ENCODE measurements at regions not wholly inside any gene's neighbourhood (a gene's known extent, or its start where the extent isn't known, plus 50 kb on each side); places are given as distances from the start of the nearest gene placed in this dataset.

GRCh38 chr3:159144472-159144871 lies 342.6 kb downstream of the MFSD1 start:
- no peaks in the 10 kb centered on the region for H3K27me3 ChIP-seq (ENCODE audit: control insufficient read depth, low read length)
- H3K4me3 ChIP-seq (ENCODE audit: low read length), result no peak overlapping the region
- no peaks in the 10 kb centered on the region for H3K79me2 ChIP-seq (ENCODE audit: control insufficient read depth, low read length)
- H4K20me1 ChIP-seq (ENCODE audit: control insufficient read depth, insufficient read depth, low read depth, low read length), result no peaks in the 10 kb centered on the region
- no peaks in the 10 kb centered on the region for H3K9me2 ChIP-seq (replicated peaks; ENCODE audit: control insufficient read depth, low read length)
- no peak overlapping the region for H3K27ac ChIP-seq (ENCODE audit: low read depth, low read length)
- H3K36me3 ChIP-seq (ENCODE audit: control insufficient read depth, low read length), result no peaks in the 10 kb centered on the region
- no peaks in the 10 kb centered on the region for H3K9me3 ChIP-seq (ENCODE audit: control insufficient read depth, insufficient read depth, low read length)
- no peak overlapping the region for H3K4me2 ChIP-seq (ENCODE audit: low read length)
- TF ChIP-seq CTCF (IDR thresholded peaks at IDR 0.05; ENCODE audit: low read depth, low read length, poor library complexity, severe bottlenecking) (no peak), EZH2phosphoT487 (IDR thresholded peaks at IDR 0.05; ENCODE audit: borderline replicate concordance, low read length) (no peak)
- no peaks in the 10 kb centered on the region for H3F3A ChIP-seq (ENCODE audit: control insufficient read depth, insufficient read depth)
- no peaks in the 10 kb centered on the region for H3K4me1 ChIP-seq (ENCODE audit: control insufficient read depth, low read length)

GRCh38 chr3:159144891-159145290 lies 343.0 kb downstream of the MFSD1 start:
- no peaks in the 10 kb centered on the region for H3F3A ChIP-seq (ENCODE audit: control insufficient read depth, insufficient read depth)
- no peaks in the 10 kb centered on the region for H3K9me3 ChIP-seq (ENCODE audit: control insufficient read depth, insufficient read depth, low read length)
- no peaks in the 10 kb centered on the region for H3K27me3 ChIP-seq (ENCODE audit: control insufficient read depth, low read length)
- TF ChIP-seq EZH2phosphoT487 (IDR thresholded peaks at IDR 0.05; ENCODE audit: borderline replicate concordance, low read length) (no peak), CTCF (IDR thresholded peaks at IDR 0.05; ENCODE audit: low read depth, low read length, poor library complexity, severe bottlenecking) (no peak)
- no peaks in the 10 kb centered on the region for H3K36me3 ChIP-seq (ENCODE audit: control insufficient read depth, low read length)
- H4K20me1 ChIP-seq (ENCODE audit: control insufficient read depth, insufficient read depth, low read depth, low read length), result no peaks in the 10 kb centered on the region
- no peak overlapping the region for H3K4me3 ChIP-seq (ENCODE audit: low read length)
- no peaks in the 10 kb centered on the region for H3K79me2 ChIP-seq (ENCODE audit: control insufficient read depth, low read length)
- H3K4me1 ChIP-seq (ENCODE audit: control insufficient read depth, low read length), result no peaks in the 10 kb centered on the region
- H3K27ac ChIP-seq (ENCODE audit: low read depth, low read length), result no peak overlapping the region
- H3K4me2 ChIP-seq (ENCODE audit: low read length), result no peak overlapping the region
- no peaks in the 10 kb centered on the region for H3K9me2 ChIP-seq (replicated peaks; ENCODE audit: control insufficient read depth, low read length)

DNA sequence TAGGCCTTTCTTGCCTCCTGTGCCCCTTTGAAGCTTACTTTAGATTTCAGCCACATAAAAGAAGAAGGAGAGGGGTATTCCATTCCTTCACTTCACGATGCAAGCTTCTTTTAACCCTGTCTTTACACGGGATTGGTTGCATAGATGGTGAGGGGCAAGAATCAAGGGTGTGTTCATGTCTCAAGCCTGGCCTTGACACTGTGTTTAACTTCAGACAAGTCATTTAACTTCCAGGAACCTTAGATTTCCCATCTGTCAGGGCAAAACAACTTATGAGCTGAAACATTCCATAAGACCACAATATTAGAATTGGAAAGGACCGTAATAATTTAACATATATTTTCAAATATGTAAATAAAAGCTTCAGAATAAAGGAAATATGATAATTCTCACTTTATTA lies 344.5 kb downstream of the MFSD1 start:
- no peaks in the 10 kb centered on the region for H3K9me3 ChIP-seq (ENCODE audit: control insufficient read depth, insufficient read depth, low read length)
- H3K27ac ChIP-seq (ENCODE audit: low read depth, low read length), result no peak overlapping the region
- no peaks in the 10 kb centered on the region for H3K27me3 ChIP-seq (ENCODE audit: control insufficient read depth, low read length)
- no peaks in the 10 kb centered on the region for H3K36me3 ChIP-seq (ENCODE audit: control insufficient read depth, low read length)
- H3K9me2 ChIP-seq (replicated peaks; ENCODE audit: control insufficient read depth, low read length), result no peaks in the 10 kb centered on the region
- H3K4me3 ChIP-seq (ENCODE audit: low read length), result no peak overlapping the region
- H3F3A ChIP-seq (ENCODE audit: control insufficient read depth, insufficient read depth), result no peaks in the 10 kb centered on the region
- no peaks in the 10 kb centered on the region for H3K4me1 ChIP-seq (ENCODE audit: control insufficient read depth, low read length)
- no peaks in the 10 kb centered on the region for H3K79me2 ChIP-seq (ENCODE audit: control insufficient read depth, low read length)
- TF ChIP-seq CTCF (IDR thresholded peaks at IDR 0.05; ENCODE audit: low read depth, low read length, poor library complexity, severe bottlenecking) (no peak), EZH2phosphoT487 (IDR thresholded peaks at IDR 0.05; ENCODE audit: borderline replicate concordance, low read length) (no peak)
- H3K4me2 ChIP-seq (ENCODE audit: low read length), result no peak overlapping the region
- H4K20me1 ChIP-seq (ENCODE audit: control insufficient read depth, insufficient read depth, low read depth, low read length), result no peaks in the 10 kb centered on the region

Measured in DOHH2 (cell line).